H9 (cell line): ENCODE measurements at regions not wholly inside any gene's neighbourhood (a gene's known extent, or its start where the extent isn't known, plus 50 kb on each side); places are given as distances from the start of the nearest gene placed in this dataset.

Source experiments
- DNase-seq: peaks from one replicate; pipeline ENCODE4 v3.0.0-alpha.2; 2017
- H2AFZ ChIP-seq: one replicate; pipeline ENCODE4 v1.6.1; 2013; ENCODE audit warnings: mild to moderate bottlenecking, low read length, control low read depth, moderate library complexity
- H2AK5ac ChIP-seq: 2 replicates; pipeline ENCODE4 v1.6.1; 2013; ENCODE audit warnings: low read length, control low read depth, mixed read lengths; ENCODE audit not compliant: insufficient read length
- H2BK120ac ChIP-seq: one replicate; pipeline ENCODE4 v1.6.1; 2013; ENCODE audit warnings: low read depth, mild to moderate bottlenecking, low read length, control low read depth, inconsistent platforms; ENCODE audit not compliant: poor library complexity, severe bottlenecking
- H2BK12ac ChIP-seq: 2 replicates; pipeline ENCODE4 v1.6.1; 2013; ENCODE audit warnings: low read length, control low read depth, mixed read lengths, low read depth; ENCODE audit not compliant: insufficient read length
- H2BK15ac ChIP-seq: 2 replicates; pipeline ENCODE4 v1.6.1; 2013; ENCODE audit warnings: low read depth, low read length, control low read depth
- H2BK20ac ChIP-seq: one replicate; pipeline ENCODE4 v1.6.1; 2013; ENCODE audit warnings: low read depth, mild to moderate bottlenecking, low read length, control low read depth, inconsistent platforms; ENCODE audit not compliant: poor library complexity, severe bottlenecking
- H2BK5ac ChIP-seq: 2 replicates; pipeline ENCODE4 v1.6.1; 2013; ENCODE audit warnings: low read length, control low read depth, mixed read lengths; ENCODE audit not compliant: insufficient read length
- H3K14ac ChIP-seq: 2 replicates; pipeline ENCODE4 v1.6.1; 2013; ENCODE audit warnings: low read length, control low read depth; ENCODE audit not compliant: insufficient read depth
- H3K18ac ChIP-seq: 2 replicates; pipeline ENCODE4 v1.6.1; 2013; ENCODE audit warnings: low read depth, mild to moderate bottlenecking, mixed read lengths, low read length, control low read depth; ENCODE audit not compliant: insufficient read length
- H3K23ac ChIP-seq: 2 replicates; pipeline ENCODE4 v1.6.1; 2013; ENCODE audit warnings: low read length, control low read depth, mixed read lengths, low read depth; ENCODE audit not compliant: insufficient read length
- H3K23me2 ChIP-seq: 2 replicates; pipeline ENCODE4 v1.6.1; 2013; ENCODE audit warnings: low read depth, mild to moderate bottlenecking, mixed read lengths, low read length, control low read depth; ENCODE audit not compliant: insufficient read length, poor library complexity, severe bottlenecking
- H3K27ac ChIP-seq: 2 replicates; pipeline ENCODE4 v1.5.1; 2013; ENCODE audit warnings: low read length, control low read depth, mixed read lengths, low read depth; ENCODE audit not compliant: insufficient read length
- H3K27me3 ChIP-seq: 2 replicates; pipeline ENCODE4 v1.6.1; 2013; ENCODE audit warnings: low read length, control low read depth, inconsistent platforms; ENCODE audit not compliant: insufficient read depth
- H3K4ac ChIP-seq: 2 replicates; pipeline ENCODE4 v1.6.1; 2013; ENCODE audit warnings: low read depth, mild to moderate bottlenecking, control low read depth, inconsistent platforms, low read length, moderate library complexity
- H3K4me1 ChIP-seq: 2 replicates; pipeline ENCODE4 v1.6.1; 2013; ENCODE audit warnings: low read length, control low read depth, inconsistent platforms; ENCODE audit not compliant: insufficient read depth
- H3K4me2 ChIP-seq: 2 replicates; pipeline ENCODE4 v1.6.1; 2013; ENCODE audit warnings: low read length, control low read depth, mixed read lengths; ENCODE audit not compliant: insufficient read length, insufficient read depth
- H3K56ac ChIP-seq: 2 replicates; pipeline ENCODE4 v1.6.1; 2013; ENCODE audit warnings: low read depth, mild to moderate bottlenecking, mixed read lengths, low read length, control low read depth; ENCODE audit not compliant: insufficient read length
- H3K79me1 ChIP-seq: 2 replicates; pipeline ENCODE4 v1.6.1; 2013; ENCODE audit warnings: low read depth, mild to moderate bottlenecking, moderate library complexity, low read length, control low read depth, inconsistent platforms; ENCODE audit not compliant: insufficient read depth, poor library complexity, severe bottlenecking
- H3K79me2 ChIP-seq: 2 replicates; pipeline ENCODE4 v1.6.1; 2013; ENCODE audit warnings: low read length, control low read depth, inconsistent platforms; ENCODE audit not compliant: insufficient read depth
- H3K9ac ChIP-seq: 2 replicates; pipeline ENCODE4 v1.6.1; 2013; ENCODE audit warnings: low read length, control low read depth, mixed read lengths; ENCODE audit not compliant: insufficient read length; ENCODE audit errors: extremely low read depth
- H3K9me3 ChIP-seq: one replicate; pipeline ENCODE4 v1.6.1; 2013; ENCODE audit warnings: low read depth, low read length, inconsistent platforms; ENCODE audit not compliant: control insufficient read depth
- H3T11ph ChIP-seq: one replicate; pipeline ENCODE4 v1.6.1; 2013; ENCODE audit warnings: mild to moderate bottlenecking, low read length, control low read depth, inconsistent platforms
- H4K20me1 ChIP-seq: one replicate; pipeline ENCODE4 v1.6.1; 2013; ENCODE audit not compliant: control insufficient read depth, insufficient read length, insufficient read depth
- H4K5ac ChIP-seq: 2 replicates; pipeline ENCODE4 v1.6.1; 2013; ENCODE audit warnings: low read depth, mild to moderate bottlenecking, mixed read lengths, low read length, control low read depth; ENCODE audit not compliant: insufficient read length
- H4K8ac ChIP-seq: replicated peaks from 2 replicates; pipeline ENCODE4 v1.6.1; 2013; ENCODE audit warnings: low read length, control low read depth, mixed read lengths, low read depth; ENCODE audit not compliant: insufficient read length
- H4K91ac ChIP-seq: 2 replicates; pipeline ENCODE4 v1.6.1; 2013; ENCODE audit warnings: low read depth, mild to moderate bottlenecking, moderate library complexity, mixed read lengths, low read length, control low read depth; ENCODE audit not compliant: insufficient read length
- H3K27ac Mint-ChIP-seq, 3 experiments: 2 replicates in 2 of 3; 3 replicates in 1 of 3; pipeline ENCODE4 v1.8.0; 2020 to 2021; ENCODE audit warnings: mixed read lengths in 3 of 3, mild to moderate bottlenecking in 1 of 3, moderate library complexity in 1 of 3
- H3K27me3 Mint-ChIP-seq: 2 replicates; pipeline ENCODE4 v1.8.0; 2021; ENCODE audit warnings: low read depth, mild to moderate bottlenecking, moderate library complexity, mixed read lengths
- H3K36me3 Mint-ChIP-seq, 3 experiments: 2 replicates in 2 of 3; 3 replicates in 1 of 3; pipeline ENCODE4 v1.8.0; 2020 to 2021; ENCODE audit warnings: low read depth in 3 of 3, mixed read lengths in 3 of 3; ENCODE audit not compliant: insufficient read depth in 1 of 3
- H3K4me1 Mint-ChIP-seq, 2 experiments: 2 replicates each; pipeline ENCODE4 v1.8.0; 2020; ENCODE audit warnings: mixed read lengths in 2 of 2
- H3K4me3 Mint-ChIP-seq, 2 experiments: 2 replicates in 1 of 2; 3 replicates in 1 of 2; pipeline ENCODE4 v1.8.0; 2020 to 2021; ENCODE audit warnings: mild to moderate bottlenecking in 2 of 2, mixed read lengths in 2 of 2, moderate library complexity in 1 of 2
- H3K9me3 Mint-ChIP-seq, 2 experiments: 2 replicates in 1 of 2; 3 replicates in 1 of 2; pipeline ENCODE4 v1.8.0; 2020; ENCODE audit warnings: mild to moderate bottlenecking in 2 of 2, mixed read lengths in 2 of 2, moderate library complexity in 1 of 2
- CTCF ChIP-seq: fragments of 200-600 bp; sonication (generic); conservative IDR thresholded peaks from 3 replicates; pipeline ENCODE4 v1.8.0; 2021; ENCODE audit warnings: antibody characterized with exemption, mild to moderate bottlenecking
- WGBS: extraction: QIAGEN DNeasy Blood & Tissue Kit; methylation state at CpG from one replicate; pipeline ENCODE4 v1.1.7; 2013; ENCODE audit warnings: missing lambda C conversion rate, low lambda C conversion rate, mixed read lengths; ENCODE audit not compliant: insufficient read length; ENCODE audit errors: extremely low coverage; 5-methylcytosine and 5-hydroxymethylcytosine counted together

GRCh38 chr16:54402270-54402669 lies 115.7 kb upstream of the IRX3 start:
- Histone ChIP-seq H3K9ac (no peak overlapping the region), H3K4me2 (no peak overlapping the region), H2BK12ac (no peak overlapping the region), H4K5ac (no peak overlapping the region), H3K23me2 (no peaks in the 10 kb centered on the region), H2BK5ac (no peak overlapping the region), H2AK5ac (no peak overlapping the region), H3T11ph (no peak overlapping the region), H2BK15ac (no peak overlapping the region; the same call in 1 of the 2 replicates), H3K9me3 (no peaks in the 10 kb centered on the region), H4K91ac (no peak overlapping the region), H3K56ac (no peak overlapping the region), H3K14ac (no peak overlapping the region; the same call in 1 of the 2 replicates), H3K23ac (no peak overlapping the region), H3K27me3 (peaks cover 2% of the 10 kb centered on the region; the same call in 1 of the 2 replicates), H2BK120ac (no peak overlapping the region), H3K27ac (no peak overlapping the region), H3K79me2 (no peaks in the 10 kb centered on the region), H4K20me1 (no peaks in the 10 kb centered on the region), H3K4me1 (no peaks in the 10 kb centered on the region), H4K8ac (no peak overlapping the region), H2BK20ac (no peak overlapping the region), H3K4ac (no peak overlapping the region), H3K79me1 (no peaks in the 10 kb centered on the region), H2AFZ (no peak overlapping the region), H3K18ac (no peak overlapping the region)
- Mint-ChIP-seq H3K27ac (no peak overlapping the region), H3K4me1 (peaks cover 2 to 3% of the 10 kb centered on the region in 2 experiments; a peak in 1 of 4 replicates), H3K9me3 (peaks cover 0 to 3% of the 10 kb centered on the region in 2 experiments; a peak in 2 of 5 replicates), H3K4me3 (no peak overlapping the region), H3K36me3 (no peaks in the 10 kb centered on the region), H3K27me3 (no peaks in the 10 kb centered on the region; the same call in 1 of the 2 replicates)
- WGBS, result no CpG with 5 or more reads among the region's 4 CpGs
- no peak for TF ChIP-seq CTCF
- DNase-seq, result no peak
